ENCODE measurements at regions not wholly inside any gene's neighbourhood (a gene's known extent, or its start where the extent isn't known, plus 50 kb on each side); places are given as distances from the start of the nearest gene placed in this dataset.
A peak's percentile ranks its signal among the peaks of the same experiment; 100 is the strongest.

DNA sequence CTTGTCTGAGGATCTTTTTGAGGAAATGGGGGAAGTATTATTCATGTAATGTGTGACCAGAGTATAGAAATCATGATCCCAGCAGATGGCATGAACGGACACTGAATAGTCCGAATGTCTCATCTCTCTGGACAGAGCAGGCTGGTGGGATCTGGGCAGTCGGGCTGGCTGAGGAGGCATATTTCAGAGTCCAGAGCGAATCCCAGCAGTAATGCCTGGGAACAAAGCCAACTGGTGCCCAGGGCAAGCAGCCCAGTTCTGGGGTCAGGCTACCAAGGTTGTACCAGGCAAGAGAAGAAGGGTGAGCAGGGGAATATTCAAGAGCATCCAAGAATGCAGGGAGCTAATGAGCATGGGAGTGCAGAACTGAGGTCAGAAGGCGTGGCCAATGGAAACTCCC is 306.4 kb downstream of the ZSWIM6 start:
- Histone ChIP-seq H3K4me1 (peaks cover 0 to 22% (median 7%) of the 10 kb centered on the region in 9 donors), H3K9me3 (no peaks in the 10 kb centered on the region), H3K4me3 (no peak overlapping the region), H3K27me3 (no peaks in the 10 kb centered on the region), H3K36me3 (no peaks in the 10 kb centered on the region), H3K27ac (peak overlapping the region in 1 of 10 donors; percentile 10)
- DNase-seq (peak; percentile 56 to 62), ATAC-seq (peak; percentile 66 to 92 (median 88))
- 66 to 70% methylated on average over 5 of the region's 5 CpGs for WGBS, 2 donors
- TF ChIP-seq, protein P1, sequence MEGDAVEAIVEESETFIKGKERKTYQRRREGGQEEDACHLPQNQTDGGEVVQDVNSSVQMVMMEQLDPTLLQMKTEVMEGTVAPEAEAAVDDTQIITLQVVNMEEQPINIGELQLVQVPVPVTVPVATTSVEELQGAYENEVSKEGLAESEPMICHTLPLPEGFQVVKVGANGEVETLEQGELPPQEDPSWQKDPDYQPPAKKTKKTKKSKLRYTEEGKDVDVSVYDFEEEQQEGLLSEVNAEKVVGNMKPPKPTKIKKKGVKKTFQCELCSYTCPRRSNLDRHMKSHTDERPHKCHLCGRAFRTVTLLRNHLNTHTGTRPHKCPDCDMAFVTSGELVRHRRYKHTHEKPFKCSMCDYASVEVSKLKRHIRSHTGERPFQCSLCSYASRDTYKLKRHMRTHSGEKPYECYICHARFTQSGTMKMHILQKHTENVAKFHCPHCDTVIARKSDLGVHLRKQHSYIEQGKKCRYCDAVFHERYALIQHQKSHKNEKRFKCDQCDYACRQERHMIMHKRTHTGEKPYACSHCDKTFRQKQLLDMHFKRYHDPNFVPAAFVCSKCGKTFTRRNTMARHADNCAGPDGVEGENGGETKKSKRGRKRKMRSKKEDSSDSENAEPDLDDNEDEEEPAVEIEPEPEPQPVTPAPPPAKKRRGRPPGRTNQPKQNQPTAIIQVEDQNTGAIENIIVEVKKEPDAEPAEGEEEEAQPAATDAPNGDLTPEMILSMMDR (IDR thresholded peaks at IDR 0.05) = no peak
- intact Hi-C loops (cut with DNase I) = loop anchor here in 1 of 10 donors (10.0 kb wide), 1 partner anchor 234 kb away; no protein-coding TSS in a partner anchor

DNA sequence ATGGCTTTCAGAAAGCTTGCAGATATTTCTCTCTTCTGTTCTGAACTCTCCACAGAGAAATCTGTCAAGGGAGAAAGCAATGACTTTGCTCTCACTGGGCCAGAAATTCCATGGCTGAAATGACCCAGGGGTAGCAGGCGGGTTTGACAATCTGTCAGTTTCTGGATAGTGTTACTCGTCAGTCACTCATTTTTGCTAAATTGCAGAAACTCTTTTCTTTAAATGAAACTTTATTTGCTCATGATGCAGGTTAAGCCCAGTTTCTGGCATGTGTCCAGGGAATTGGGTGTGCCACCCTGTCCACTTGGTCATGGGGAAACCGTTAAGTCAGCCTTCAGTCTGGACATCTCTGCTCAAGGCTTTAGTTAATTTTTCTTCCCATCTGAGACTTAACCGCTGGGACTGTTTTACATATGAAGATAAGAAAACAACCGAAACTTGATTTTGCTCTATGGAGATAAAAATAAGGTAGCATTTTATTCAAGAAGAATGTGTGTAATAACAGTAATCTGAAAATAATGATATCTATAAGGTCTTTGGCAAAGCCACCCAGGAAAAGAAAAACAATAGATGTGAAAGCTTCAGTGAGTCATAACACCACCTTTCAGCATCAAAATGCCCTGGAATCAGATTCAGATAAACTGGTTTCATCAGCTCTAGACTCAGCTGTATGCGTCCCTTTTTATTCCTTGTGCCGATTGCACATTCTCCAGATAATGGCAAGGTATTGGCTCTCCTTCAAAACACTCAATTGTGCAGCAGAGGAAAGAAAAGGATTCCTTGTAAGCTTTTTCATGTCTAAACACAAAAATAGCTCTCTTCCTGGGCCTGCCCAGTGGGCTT is 308.3 kb downstream of the ZSWIM6 start:
- TF ChIP-seq, protein P1 (IDR thresholded peaks at IDR 0.05) = no peak
- 79 to 81% methylated on average over 7 of the region's 7 CpGs for WGBS, 2 donors

DNA sequence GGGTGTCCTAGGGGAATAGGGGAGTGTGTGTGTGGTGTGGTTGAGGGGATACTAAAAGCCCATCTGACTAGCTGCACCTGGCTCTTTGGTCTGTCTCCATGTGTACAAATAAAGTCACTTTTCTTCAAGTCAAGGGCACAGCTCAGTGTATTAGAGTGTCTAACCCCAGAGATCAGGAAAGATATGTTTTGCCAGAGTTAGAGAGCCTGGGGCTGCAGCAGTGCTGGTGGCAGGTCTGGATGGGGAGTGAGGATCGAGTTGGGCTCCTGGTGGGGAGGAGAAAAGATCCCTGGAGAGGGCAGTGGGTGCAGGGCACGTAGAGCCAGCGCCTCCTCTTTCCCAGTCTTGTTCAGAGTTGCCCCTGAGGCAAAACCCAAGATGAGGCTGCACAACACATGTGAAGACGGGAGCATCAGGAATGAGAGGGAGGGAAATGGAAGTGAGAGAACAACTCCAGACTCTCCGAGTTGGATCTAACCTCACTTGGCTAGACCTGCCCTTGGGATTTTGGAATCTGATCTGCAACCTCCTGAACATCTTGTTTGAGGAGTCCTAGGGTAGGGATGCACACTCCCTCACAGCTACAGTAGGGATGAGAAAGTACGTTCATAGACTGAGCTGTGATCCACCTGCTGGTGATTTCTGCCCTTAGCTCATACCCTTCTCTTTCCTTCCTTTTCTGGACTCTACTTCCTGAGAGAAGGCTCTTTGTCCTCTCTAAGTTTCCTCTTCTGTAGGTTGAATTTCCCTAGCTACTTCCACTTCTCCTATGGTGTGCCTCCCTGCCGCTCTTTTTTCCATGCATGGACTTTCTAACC is 309.9 kb downstream of the ZSWIM6 start:
- no peaks in the 10 kb centered on the region for H3K9me3 ChIP-seq
- H3K4me1 ChIP-seq = peaks cover 0 to 22% (median 7%) of the 10 kb centered on the region in 9 donors
- H3K27me3 ChIP-seq = no peaks in the 10 kb centered on the region
- intact Hi-C loops (cut with DNase I) = no loop called here
- TF ChIP-seq, protein P1 (IDR thresholded peaks at IDR 0.05) = peak in 5 of 9 donors; percentile 5 to 33 (median 18)
- H3K27ac ChIP-seq = no peak overlapping the region
- H3K36me3 ChIP-seq = no peaks in the 10 kb centered on the region
- DNase-seq (no peak), ATAC-seq (no peak)
- 76 to 83% methylated on average over 7 of the region's 7 CpGs for WGBS, 2 donors
- no peak overlapping the region for H3K4me3 ChIP-seq

More for the DNA sequence above, 308.3 kb downstream of the ZSWIM6 start:
- peaks cover 0 to 22% (median 7%) of the 10 kb centered on the region in 9 donors for H3K4me1 ChIP-seq
- H3K27ac ChIP-seq = no peak overlapping the region
- ATAC-seq (no peak), DNase-seq (no peak)
- no peaks in the 10 kb centered on the region for H3K9me3 ChIP-seq
- H3K4me3 ChIP-seq = no peak overlapping the region
- H3K27me3 ChIP-seq = no peaks in the 10 kb centered on the region
- H3K36me3 ChIP-seq = no peaks in the 10 kb centered on the region
- intact Hi-C loops (cut with DNase I) = no loop called here

DNA sequence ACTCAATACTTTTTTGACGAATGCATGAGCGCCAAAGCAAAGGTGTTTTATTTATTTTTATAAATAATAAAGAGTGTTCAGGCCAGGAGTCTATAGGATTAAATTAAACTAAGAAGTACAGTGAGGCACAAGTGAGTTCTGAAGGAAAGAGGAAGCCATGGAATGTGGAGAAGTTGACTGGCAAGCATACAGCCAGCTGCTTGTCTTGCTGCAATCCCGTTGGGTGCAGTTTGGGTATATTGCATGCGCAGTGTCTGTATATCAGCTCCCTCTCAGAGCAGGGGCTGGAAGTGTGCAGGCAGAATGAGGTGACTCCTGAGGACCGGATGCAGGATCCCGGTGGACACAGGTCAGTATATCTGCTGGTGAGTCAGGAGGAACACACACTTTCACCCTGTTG is 315.6 kb downstream of the ZSWIM6 start:
- Histone ChIP-seq H3K9me3 (no peaks in the 10 kb centered on the region), H3K36me3 (no peaks in the 10 kb centered on the region), H3K4me3 (no peak overlapping the region), H3K27ac (no peak overlapping the region), H3K4me1 (no peaks in the 10 kb centered on the region), H3K27me3 (no peaks in the 10 kb centered on the region)
- intact Hi-C loops (cut with DNase I) = no loop called here
- DNase-seq (no peak), ATAC-seq (no peak)
- TF ChIP-seq, protein P1 (IDR thresholded peaks at IDR 0.05) = no peak
- WGBS, 2 donors = 87 to 91% methylated on average over 6 of the region's 6 CpGs
